Superior temporal gyrus (tissue), 1 donor: ENCODE measurements at regions not wholly inside any gene's neighbourhood (a gene's known extent, or its start where the extent isn't known, plus 50 kb on each side); places are given as distances from the start of the nearest gene placed in this dataset.
"Not testable (repeated sequence)": the region's sequence is repeated elsewhere in the genome, so short reads cannot be mapped to it uniquely, and the experiment has no call there.

ENCODE experiments used
- DNase-seq: peaks from one replicate; pipeline ENCODE4 v3.0.0-alpha.2; 2016; ENCODE audit errors: extremely low spot score

- DNase-seq: not testable (repeated sequence)
Measured at GRCh38 chr9:24856601-24857000, 310.9 kb upstream of the IZUMO3 start.

DNA sequence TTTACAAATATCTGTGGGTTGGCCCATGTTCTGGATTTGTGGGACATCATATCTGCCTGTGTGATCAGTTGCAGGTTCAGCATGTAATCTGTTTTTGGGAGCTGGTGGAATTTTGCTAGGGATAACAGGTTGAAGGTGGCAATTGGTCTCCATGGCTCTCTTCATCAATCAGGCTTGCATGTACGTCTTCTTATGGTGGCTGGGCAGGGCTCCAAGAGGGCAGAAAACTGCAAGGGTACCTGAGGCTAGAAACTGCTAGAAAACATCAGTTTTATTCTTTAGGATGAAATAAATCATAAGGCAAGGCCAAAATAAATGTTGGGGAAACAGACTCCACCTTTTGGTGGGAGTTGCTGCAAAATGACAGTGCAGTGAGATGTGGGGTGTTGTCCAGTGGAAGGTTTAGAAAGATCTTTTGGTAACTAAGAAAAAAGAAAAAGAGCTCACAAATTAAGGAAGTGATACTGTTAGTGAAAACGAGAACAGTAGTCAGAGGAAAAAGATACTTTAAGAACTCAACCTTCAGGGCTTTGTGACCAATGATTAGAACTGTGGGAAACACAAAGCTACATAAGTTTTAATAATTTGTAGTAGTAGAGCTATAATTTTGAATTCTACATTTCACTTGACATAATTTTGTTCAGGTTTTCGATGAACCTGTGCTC is 300.7 kb upstream of the IZUMO3 start:
- DNase-seq: no peak

DNA sequence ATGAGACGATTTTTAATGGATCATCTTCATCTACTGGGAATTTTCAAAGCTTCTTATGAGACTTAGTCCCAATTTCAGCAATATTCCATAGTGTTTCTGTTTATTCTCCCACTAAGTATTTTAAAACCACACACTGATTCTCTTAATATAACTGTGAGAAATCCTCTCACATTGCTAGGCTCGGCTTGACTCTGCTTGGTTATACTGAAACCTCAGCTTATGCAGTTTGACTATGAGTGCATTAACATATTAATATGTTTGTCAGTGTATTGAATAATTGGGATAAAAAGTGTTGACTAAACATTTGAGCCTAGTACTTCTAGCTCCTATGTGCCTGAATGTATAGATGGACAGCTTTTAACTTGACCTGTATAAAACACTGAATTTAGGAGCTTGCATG is 298.5 kb upstream of the IZUMO3 start:
- no peak for DNase-seq

GRCh38 chr9:24841993-24842392 is 296.3 kb upstream of the IZUMO3 start:
- no peak for DNase-seq

DNA sequence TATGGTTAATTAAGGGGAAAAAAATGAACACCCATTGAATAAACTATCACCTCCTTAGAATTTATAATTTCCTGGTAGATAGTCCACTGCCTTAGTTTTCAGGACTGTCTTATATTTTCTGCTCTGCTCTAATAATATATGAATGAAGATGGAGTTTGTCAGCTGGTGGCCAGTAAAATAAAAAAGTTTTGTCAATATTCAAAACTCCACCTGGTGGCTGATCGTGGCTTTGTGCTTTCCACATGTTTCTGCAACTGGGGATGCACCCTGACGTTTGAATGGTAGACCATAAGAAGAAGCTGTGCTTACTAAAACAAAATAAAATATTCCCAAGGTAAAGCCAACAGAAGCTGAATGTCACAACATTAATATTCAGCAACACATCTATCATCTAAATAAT is 286.6 kb upstream of the IZUMO3 start:
- no peak for DNase-seq

DNA sequence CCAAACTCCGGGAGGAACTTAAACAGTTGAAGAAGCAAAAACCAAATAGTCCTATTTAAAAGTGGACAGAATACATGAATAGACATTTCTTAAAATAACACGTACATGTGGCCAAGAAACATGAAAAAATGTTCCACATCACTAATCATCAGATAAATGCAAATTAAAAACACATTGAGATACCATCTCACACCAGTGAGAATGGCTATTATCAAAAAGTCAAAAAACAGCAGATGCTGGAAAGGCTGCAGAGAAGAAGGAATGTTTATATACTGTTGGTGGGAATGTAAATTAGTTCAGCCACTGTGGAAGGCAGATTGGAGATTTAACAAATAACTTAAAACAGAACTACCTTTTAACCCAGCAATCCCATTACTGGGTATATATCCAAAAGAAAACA is 283.0 kb upstream of the IZUMO3 start:
- DNase-seq: no peak

GRCh38 chr9:24824607-24825006 is 278.9 kb upstream of the IZUMO3 start:
- DNase-seq: no peak

DNA sequence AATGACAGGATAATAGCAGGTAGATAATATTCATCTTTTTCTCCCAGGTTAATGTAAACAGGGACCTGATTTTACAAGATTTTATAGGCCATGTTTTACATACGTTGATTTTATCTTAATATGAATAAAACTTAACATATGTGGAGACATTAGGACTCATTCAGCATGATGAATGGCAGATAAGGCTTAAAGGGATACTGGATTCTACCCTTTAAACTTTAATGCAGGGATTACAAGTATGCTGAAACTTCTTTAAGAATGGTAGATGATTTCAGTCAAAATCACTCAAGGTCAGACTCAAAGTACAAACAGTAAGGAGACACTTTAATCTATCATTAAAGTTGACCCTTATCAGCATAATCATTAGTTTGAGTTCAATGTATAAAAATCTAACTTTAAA is 274.5 kb upstream of the IZUMO3 start:
- no peak for DNase-seq

DNA sequence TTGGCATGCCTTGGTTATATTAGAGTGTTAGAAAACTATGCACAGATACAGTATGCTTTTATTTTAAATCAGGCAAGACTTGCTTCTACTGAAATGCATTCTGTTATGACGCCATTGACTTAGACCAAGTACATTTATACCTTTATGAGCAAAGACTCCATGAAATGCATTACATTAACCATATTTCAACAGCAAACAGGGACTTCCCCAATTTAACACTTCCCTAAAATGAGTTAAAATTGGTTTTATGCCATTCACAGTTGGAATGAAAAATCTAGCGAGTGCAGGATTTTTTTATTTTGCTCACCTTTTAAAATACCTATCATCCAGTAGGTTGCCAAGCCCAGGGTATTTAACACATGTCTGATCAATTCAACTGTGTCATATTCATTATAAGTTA is 272.1 kb upstream of the IZUMO3 start:
- no peak for DNase-seq

GRCh38 chr9:24816006-24816405 is 270.3 kb upstream of the IZUMO3 start:
- no peak for DNase-seq

DNA sequence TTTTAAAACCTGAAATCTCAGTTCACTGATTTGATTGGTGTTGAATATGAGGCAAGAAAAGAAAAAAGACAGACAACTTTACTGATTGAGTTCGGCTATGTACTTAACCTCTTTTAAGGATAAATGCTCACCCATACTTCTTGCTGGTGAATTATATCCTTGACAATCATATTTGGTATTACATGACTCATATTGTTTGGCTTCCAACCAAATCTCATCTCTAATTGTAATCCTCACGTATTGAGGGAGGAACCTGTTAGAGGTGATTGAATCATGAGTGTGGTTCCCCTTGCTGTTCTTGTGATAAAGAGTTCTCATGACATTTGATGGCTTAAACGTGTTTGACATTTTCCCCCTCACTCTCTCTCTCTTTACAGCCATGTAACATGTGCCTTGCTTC is 255.6 kb upstream of the IZUMO3 start:
- DNase-seq: no peak

DNA sequence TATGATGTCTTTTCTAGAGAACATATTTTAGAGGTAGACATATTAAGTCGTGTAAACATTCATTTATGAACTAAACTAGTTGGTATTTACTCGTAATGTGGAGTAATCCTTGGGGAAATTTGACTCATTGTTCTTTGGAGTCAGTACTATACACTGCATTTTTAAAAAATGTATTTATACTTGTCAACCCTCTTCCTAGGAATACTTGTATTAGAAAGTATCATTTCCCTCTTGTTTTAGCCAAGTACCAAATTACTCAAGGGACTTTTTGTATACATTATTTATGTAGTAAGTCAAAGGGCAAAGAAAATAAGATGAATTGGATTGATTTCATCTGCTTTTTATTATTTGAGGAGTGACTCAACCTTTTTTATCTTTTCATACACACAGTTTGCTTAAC is 248.1 kb upstream of the IZUMO3 start:
- DNase-seq: no peak

DNA sequence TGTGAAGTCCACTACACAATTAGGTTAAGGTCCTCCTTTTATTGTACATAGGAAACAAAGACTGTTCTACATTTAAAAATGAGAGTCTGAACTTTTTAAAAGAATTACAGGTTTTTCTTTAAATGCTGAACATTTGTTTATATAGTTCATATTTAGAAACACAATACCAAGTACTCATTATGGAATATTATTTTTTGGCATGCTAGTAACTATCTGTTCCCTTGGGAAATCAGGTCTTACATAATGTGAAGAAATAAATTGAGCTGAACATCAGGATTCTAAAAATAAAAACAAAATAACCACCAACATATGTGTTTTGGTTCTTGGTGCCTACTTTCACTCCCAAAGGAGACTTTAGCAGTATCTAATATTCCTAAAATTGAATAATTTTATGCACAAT is 230.5 kb upstream of the IZUMO3 start:
- DNase-seq: no peak

DNA sequence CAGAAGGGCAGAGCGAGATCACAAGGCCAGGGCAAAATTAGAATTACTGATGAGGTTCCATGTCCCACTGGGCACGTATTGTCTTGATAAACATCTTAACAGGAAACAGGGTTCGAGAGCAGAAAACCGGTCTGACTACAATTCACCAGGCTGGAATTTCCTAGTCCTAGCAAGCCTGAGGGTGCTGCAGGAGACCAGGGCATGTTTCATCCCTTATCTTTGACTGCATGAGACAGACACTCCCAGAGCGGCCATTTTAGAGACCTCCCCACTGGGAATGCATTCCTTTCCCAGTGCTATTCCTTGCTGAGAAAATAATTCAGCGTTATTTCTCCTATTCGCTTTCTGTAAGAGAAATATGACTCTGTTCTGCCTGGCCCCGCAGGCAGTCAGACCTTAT is 228.5 kb upstream of the IZUMO3 start:
- not testable (repeated sequence) for DNase-seq

DNA sequence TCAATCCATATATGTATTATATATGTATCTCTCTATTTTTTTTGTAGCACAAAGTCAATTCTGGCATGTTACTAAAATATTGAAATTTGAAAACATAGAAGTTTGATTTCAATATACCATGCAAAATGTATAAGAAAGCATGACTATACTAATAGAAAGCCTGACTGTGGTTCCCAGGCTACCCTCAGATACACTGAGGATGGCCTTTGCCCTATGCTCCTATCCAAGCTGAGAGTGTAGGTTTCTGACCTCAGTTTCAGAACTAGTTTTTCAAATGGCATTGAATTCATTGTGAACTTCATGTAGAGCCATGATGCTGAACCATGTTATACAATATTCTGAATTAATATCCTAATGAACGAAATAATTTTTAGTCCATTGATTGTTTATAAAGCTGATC is 220.4 kb upstream of the IZUMO3 start:
- no peak for DNase-seq

- DNase-seq: no peak
Measured at GRCh38 chr9:24765025-24765756, 219.5 kb upstream of the IZUMO3 start.

DNA sequence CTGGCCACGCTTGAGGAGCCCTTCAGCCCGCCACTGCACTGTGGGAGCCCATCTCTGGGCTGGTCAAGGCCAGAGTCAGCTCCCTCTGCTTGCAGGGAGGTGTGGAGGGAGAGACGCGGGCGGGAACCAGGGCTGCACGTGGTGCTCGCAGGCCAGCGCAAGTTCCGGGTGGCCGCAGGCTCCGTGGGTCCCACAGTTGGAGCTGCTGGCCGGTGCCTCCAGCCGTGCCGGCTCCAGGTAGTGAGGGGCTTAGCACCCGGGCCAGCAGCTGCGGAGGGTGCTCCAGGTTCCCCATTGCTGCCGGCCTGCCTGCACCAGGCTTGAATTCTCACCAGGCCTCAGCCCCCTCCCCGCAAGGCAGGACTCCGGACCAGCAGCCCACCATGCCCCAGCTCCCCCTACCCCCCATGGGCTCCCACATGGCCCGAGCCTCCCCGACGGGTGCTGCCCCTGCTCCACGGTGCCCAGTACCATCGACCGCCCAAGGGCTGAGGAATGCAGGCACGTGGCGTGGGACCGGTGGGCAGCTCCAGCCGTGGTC is 192.8 kb upstream of the IZUMO3 start:
- no peak for DNase-seq

DNA sequence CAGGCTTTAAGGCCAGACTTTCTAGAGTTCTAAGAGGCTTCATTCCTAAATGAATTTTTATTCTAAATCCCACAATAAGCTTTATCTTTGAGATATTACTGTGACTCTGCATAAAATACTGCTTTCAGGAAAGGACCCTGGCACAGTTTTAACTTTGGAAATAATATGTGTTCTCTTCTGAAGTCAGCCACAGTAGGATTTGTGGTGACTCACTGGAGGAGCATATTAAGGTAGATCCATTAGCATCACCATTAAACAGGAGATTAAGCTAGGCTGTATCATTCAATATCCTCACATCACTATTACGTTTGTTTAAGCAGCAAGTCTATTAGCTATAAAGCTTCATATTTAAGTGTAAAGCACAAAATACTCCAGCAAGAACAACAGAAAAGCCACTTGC is 186.1 kb upstream of the IZUMO3 start:
- no peak for DNase-seq

DNA sequence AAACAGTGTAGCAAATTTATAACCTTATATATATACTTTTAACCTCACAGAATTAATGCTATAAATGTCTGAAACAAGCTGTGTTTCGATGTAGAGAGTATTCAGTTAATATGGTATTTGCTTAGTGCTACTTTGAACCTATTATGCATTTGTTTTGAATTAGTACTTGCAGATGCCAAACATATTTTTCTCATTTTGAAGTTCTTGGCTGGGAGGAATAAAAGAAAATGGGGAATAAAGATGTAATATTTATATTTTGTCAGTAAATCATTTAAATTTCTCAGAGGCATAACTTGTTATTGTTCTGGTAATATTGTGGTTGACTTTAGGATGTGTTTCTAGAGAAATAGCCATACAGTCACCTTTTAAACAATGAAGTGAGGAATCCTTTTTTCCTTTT is 175.9 kb upstream of the IZUMO3 start:
- no peak for DNase-seq

DNA sequence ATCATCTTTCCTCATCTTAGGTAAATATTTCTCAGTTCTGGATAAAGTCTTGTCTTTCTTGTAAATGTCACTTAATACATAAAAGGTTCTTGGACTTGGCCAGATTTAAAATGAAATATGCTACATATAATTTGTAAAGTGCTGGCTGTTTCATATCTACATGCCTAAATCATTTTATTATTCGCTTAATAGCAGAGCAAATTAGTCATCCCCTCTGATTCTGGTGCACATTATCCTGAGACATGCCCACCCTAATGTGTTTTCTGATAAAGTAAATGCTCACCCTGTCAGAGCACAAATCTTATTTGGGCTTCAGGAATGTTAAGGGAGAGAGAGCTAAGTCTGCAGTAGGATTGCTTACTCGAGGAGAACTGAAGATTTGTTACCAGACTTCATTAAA is 166.5 kb upstream of the IZUMO3 start:
- no peak for DNase-seq

GRCh38 chr9:24708814-24709213 is 163.1 kb upstream of the IZUMO3 start:
- DNase-seq: no peak

GRCh38 chr9:24698881-24699518 is 153.3 kb upstream of the IZUMO3 start:
- no peak for DNase-seq

- no peak for DNase-seq
Measured at GRCh38 chr9:24672336-24672735, 126.6 kb upstream of the IZUMO3 start.
